SIG-M5 treated with dmso at 0.1 percent for 504 hours (cell line): ENCODE measurements at regions not wholly inside any gene's neighbourhood (a gene's known extent, or its start where the extent isn't known, plus 50 kb on each side); places are given as distances from the start of the nearest gene placed in this dataset.

Source experiments
- DNase-seq: peaks from one replicate; lab custom pipeline; 2025; ENCODE audit not compliant: unreplicated experiment; lab: John Stamatoyannopoulos, UW

DNA sequence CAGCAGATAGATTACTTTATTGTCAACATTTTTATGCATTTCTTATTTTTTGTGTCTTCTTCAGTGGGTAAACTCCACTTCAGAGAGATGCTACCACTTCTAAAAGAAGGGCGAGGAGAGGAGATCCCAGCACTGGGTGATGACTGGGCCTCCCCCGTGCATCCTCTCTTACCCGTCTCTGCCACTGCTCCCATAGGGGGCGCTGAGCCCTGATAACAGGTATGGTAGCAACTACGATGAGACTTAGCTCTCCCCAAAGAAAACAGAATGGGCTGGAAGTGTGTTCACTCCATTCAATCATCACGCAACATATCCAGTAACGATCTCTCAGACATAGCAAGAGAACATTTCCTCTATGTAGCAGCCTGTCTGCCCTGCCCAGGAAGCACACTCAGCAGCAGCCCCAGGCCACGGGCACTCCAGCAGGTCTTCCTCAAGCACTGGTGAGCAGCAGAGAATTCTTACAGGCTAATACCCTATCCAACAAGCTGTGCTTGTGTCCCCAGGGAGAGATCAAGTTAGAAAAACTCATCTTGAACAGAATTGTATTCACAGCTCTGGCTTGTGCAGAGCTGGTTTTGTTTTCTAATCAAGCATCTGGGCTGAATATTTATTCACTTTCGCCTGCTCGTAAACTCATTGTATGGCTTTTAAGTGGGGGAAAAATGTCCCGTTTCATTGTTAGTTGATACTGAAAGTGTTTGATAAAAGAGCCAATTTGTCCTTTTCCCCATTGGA, 533.1 kb upstream of the CDH4 start:
- no peak for DNase-seq

- no peak for DNase-seq
Measured at GRCh38 chr20:60725311-60725906, 526.7 kb upstream of the CDH4 start.

DNA sequence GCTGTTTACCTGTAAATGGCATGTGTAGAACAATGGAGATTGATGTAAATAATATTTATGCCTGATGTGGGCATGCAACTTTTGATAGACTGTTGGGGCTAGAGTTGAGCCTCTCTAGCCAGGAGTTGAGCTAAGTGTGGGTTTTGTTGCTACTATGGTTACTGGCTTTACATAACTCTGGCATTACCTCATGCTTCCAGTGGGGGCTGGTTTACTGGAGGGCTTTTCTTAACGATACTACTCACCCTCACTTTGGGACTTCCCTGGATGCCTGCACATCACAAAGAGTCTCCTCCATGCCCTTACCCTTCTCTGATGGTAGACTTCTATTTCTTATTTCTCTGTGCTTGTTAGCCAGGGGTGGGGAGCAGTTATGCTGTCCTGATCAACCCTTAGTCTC, 524.6 kb upstream of the CDH4 start:
- no peak for DNase-seq

DNA sequence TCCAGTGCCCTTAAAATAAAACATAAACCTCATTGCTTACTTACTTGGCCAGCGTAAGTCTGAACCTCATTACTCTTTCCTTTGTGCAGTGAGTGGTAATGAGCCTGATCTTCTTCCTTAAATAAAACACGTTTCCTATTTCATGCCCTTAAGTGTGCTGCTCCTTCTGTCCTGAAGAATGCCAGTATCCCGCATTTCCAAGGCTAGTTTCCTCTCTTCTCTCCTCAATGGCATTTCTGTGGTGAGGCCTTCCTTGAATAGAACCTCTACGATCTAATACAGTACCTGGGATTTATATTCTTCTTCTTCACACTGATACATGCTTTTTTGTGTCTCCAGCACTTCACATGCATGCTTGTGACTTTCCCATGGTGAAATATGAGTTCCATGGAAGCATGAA, 523.4 kb upstream of the CDH4 start:
- DNase-seq = no peak

DNA sequence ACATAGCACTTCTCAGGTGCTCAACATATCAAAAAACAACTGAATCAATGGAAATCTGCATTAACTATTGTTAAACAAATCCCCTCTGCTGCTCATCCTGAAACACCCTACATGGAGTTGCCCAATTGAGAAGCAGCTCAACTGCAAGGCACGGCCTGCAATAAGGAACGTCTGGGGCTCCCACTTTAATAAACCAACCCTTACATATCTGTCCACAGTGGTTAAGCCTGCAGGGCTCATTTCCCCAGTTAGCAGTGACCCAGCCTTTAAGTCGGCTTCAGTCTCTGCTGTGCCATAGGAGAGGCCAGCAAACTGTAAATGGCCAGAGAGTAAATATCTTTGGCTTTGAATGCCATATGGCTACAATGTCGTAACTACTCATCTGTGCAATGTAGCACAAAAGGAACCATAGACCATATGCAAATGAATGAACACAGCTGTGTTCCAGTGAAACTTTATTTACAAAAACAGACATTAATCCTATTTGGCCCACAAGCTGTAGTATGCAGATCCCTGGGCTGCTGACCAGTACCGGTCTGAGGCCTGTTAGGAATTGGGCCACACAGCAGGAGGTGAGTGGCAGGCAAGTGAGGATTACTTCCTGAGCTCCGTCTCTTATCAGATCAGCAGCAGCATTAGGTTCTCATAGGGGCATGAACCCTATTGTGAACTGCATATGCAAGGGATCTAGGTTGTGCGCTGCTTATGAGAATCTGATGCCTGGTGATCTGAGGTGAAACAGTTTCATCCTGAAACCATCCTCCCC, 522.7 kb upstream of the CDH4 start:
- DNase-seq = no peak

DNA sequence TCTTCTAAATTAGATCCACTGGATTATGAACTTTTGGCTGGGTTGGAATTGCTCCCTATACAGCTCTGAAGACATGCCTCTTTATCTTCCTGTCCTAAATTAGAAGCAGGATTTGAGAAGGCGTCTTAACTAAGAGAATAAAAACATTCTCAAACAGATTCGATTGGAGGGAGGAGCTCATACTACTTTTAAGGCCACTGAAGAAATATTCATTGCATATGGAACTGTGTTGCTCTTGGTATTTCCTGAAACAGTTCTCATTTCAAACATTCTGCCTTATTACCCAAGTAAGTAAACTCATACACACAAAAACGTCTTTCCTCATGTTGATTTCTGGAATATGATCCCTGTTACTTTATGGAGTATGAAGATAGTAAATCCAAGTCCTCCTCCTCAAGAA, 519.7 kb upstream of the CDH4 start:
- DNase-seq = no peak

- no peak for DNase-seq
Measured at GRCh38 chr20:60748086-60748485, 504.0 kb upstream of the CDH4 start.

DNA sequence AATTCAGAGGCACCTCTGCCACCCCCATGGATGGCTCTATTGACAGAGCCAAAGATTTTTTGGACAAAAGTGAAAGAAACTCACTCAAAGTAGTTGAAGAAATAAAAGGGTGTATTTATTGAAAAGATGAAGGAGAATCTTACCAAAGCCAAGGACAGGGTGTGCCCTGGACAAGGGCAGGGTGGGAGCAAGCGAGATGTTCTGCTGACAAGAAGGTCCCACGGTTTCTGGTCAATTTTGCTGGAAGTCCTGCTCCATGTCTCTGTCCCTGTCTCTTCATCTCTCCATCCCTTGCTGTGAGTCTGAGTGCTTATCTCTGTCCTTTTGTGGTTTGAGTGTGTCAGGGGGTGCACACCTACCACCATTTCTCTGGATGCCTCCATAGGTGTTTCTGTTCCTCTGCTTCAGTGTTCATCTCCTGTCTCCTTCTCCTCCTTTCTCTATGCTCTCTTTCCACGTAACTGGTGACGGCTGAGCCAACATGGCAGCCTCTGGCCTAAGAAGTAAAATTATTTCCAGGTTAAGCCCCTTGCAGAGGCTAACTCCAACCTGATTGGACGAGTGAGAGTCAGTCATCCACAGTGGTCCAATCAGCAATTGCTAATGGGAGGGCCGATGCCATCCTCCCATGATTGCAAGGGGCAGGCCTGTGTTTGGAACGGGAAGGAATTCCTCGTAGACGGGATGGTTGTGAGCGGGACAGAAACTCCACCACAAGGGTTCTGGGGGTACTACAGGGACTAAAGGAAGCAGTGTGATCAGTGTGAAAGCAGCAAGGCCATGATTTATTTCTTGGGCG, 502.1 kb upstream of the CDH4 start:
- no peak for DNase-seq

- no peak for DNase-seq
Measured at GRCh38 chr20:60750909-60751308, 501.2 kb upstream of the CDH4 start.

GRCh38 chr20:60751826-60752225, 500.2 kb upstream of the CDH4 start:
- no peak for DNase-seq

DNA sequence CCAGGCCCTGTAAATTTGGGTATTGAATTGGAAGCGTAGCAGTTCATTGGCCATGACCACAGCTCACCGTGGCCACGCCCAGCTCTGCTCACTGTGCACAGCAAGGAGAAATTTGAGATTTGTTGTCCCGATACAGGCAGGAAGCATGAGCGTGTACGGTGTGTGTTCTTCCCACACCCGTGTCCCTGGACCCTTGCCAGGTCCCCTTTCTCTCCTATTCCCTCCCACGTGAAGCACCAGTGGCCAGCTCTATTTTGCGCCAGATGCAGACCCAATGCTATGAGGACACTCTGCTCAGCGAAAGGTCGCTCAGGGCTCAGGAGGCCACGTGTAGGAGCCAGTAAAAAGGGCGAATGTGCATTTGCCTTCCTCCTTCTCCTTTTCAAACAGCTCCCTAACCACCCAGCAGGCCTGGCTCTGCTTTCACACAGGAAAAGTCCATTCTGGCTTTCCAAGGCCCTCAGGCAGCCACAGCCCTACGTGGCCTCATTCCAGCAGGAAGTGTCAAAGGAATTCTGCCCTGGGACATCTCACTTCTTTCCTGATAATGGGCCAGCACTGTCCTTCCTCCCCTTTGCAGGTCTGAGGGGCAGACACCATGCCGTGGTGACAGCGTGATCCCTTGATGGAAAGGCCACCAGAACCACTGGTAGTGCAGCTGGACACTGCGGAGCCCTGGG, 499.2 kb upstream of the CDH4 start:
- no peak for DNase-seq

DNA sequence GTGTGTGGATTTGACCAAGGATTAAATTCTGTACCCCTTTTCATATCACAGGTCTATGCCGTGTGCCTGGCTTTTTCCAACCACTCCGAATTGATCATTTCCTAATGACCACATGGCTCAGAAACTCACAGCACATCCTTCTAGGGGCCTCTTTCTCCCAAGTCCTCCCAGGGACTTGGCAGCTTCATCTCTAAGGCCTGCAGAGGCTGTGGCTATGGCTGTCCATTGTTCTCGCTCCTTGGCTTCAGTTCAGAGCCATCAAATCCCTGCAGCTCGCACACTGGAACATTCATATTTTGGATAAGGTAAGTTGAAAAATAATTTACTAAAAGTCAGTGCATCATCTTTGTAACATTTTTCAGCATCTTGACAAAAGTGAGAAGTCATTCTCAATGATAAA, 497.2 kb upstream of the CDH4 start:
- no peak for DNase-seq

- no peak for DNase-seq
Measured at GRCh38 chr20:60759651-60760050, 492.4 kb upstream of the CDH4 start.

DNA sequence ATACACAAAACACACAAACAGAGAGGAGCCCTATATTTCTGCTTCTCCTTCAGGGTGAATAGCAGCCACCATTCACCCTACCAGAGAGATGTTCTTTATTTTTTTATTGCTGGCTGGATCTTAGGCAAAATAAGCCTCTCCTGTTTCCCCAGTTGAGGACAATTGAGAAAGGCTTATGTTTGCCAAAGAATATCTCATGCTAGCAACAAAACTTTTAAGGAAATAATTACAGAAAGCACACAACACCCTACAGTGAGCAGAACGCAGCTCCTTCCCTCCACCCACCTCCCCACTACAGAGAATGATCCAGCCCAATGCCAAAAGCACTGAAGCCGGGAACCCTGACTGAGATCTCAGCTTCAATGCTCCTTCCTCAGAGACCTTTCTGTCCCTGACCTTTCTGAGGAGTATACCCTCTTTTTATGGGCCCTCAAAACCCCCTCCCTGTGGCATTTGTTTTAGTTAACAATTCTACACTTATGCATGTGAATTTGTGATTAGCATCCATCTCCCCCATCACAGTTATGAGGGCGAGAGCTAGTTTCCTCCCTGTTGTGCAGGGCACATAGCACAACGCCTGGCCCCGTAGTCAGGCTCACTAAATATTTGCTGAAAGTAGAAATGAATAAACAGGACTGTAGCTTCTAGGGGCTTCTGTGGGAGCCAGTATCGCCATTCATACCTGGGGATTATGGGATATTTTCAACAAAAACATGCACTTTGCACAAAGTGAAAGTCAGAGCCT, 491.6 kb upstream of the CDH4 start:
- no peak for DNase-seq

DNA sequence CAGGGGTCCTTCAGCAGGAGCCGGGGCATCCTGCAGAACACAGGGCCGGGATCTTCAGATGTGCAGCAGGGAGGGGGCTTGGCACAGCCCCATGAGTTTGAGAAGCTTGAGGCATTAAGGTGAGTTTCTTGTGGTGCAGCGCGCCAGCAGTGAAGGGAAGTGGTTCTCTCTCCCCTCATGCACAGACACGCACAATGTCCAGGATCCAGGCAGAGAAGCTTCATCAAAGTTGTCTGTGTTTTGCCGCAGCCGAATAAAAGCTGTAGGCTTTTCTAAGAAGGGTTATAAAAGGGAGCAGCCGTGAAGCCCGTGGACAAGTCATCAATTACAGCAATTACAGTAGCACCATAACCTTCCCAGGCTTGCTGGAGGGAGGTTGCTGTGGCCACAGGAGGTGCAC, 491.0 kb upstream of the CDH4 start:
- no peak for DNase-seq

GRCh38 chr20:60762386-60762785, 489.7 kb upstream of the CDH4 start:
- no peak for DNase-seq

DNA sequence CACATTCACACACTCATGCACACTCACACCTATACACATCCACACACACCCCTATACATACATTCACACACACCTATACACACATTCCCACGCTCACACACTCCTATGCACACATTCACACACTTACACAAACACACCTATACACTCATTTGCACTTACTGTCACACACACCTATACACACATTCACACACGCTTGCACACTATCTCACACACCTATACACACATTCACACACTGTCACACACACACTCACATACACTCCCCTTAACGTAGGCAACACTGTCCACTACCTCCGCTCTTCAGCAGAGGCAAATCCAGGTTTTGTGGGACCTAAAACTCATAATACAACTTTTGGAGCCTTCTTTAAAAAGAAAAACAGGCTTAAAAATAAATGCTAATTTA, 487.7 kb upstream of the CDH4 start:
- no peak for DNase-seq

GRCh38 chr20:60764771-60765170, 487.3 kb upstream of the CDH4 start:
- no peak for DNase-seq

- no peak for DNase-seq
Measured at GRCh38 chr20:60765821-60766403, 486.1 kb upstream of the CDH4 start.

GRCh38 chr20:60768216-60768615, 483.8 kb upstream of the CDH4 start:
- DNase-seq = no peak
